ENCODE measurements at regions not wholly inside any gene's neighbourhood (a gene's known extent, or its start where the extent isn't known, plus 50 kb on each side); places are given as distances from the start of the nearest gene placed in this dataset.

DNA sequence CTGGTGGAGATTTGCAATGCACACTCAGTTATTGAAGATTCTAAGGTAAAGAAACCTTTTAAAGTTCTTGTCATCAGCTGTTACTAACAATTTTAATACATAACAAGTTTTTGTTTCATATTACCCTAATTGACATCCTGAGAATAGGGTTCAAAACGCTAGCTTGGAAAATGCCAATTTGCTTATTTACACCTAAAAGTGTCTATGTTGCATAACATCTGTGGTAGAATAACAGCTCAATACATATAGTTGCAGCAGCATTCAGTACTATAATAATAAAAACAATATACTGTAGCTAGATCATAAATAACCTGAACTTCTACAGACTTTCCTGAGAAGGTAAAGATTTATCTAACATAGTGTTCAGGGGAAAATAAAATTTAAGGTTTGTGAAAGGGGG is 219.0 kb downstream of the OSR1 start:
- no peak for TF ChIP-seq POLR2A (IDR thresholded peaks at IDR 0.05)
- TF ChIP-seq, protein P1, sequence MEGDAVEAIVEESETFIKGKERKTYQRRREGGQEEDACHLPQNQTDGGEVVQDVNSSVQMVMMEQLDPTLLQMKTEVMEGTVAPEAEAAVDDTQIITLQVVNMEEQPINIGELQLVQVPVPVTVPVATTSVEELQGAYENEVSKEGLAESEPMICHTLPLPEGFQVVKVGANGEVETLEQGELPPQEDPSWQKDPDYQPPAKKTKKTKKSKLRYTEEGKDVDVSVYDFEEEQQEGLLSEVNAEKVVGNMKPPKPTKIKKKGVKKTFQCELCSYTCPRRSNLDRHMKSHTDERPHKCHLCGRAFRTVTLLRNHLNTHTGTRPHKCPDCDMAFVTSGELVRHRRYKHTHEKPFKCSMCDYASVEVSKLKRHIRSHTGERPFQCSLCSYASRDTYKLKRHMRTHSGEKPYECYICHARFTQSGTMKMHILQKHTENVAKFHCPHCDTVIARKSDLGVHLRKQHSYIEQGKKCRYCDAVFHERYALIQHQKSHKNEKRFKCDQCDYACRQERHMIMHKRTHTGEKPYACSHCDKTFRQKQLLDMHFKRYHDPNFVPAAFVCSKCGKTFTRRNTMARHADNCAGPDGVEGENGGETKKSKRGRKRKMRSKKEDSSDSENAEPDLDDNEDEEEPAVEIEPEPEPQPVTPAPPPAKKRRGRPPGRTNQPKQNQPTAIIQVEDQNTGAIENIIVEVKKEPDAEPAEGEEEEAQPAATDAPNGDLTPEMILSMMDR (IDR thresholded peaks at IDR 0.05) = no peak

Measured in gastroesophageal sphincter (tissue), 3 donors.